ENCODE measurements at regions not wholly inside any gene's neighbourhood (a gene's known extent, or its start where the extent isn't known, plus 50 kb on each side); places are given as distances from the start of the nearest gene placed in this dataset.

DNA sequence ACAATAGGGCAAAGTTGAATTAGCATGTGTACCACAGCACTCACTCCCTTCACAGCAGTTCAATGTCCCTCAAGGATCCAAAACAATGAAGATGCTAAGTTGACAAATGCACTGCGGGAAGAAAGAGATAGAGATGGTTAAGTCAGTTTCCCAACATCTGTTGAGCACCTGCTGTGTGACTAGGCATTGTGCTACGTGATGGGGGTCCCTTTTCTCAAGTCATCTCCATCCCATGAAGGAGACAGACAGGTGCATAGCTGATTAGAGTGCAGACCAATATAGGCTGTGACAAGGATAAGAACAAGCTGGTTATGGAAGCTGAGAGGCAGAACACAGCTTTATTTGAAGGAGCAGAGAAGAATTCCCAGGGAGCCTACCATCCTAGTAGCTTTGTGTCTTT is 114.2 kb downstream of the HAPSTR1 start:
- TF ChIP-seq, protein P1, sequence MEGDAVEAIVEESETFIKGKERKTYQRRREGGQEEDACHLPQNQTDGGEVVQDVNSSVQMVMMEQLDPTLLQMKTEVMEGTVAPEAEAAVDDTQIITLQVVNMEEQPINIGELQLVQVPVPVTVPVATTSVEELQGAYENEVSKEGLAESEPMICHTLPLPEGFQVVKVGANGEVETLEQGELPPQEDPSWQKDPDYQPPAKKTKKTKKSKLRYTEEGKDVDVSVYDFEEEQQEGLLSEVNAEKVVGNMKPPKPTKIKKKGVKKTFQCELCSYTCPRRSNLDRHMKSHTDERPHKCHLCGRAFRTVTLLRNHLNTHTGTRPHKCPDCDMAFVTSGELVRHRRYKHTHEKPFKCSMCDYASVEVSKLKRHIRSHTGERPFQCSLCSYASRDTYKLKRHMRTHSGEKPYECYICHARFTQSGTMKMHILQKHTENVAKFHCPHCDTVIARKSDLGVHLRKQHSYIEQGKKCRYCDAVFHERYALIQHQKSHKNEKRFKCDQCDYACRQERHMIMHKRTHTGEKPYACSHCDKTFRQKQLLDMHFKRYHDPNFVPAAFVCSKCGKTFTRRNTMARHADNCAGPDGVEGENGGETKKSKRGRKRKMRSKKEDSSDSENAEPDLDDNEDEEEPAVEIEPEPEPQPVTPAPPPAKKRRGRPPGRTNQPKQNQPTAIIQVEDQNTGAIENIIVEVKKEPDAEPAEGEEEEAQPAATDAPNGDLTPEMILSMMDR (IDR thresholded peaks at IDR 0.05; ENCODE audit: low read depth, low read length, missing input control): no peak
- TF ChIP-seq HNF4G (IDR thresholded peaks at IDR 0.05): no peak

Data from liver (tissue), 3 donors.